ENCODE measurements at regions not wholly inside any gene's neighbourhood (a gene's known extent, or its start where the extent isn't known, plus 50 kb on each side); places are given as distances from the start of the nearest gene placed in this dataset.

DNA sequence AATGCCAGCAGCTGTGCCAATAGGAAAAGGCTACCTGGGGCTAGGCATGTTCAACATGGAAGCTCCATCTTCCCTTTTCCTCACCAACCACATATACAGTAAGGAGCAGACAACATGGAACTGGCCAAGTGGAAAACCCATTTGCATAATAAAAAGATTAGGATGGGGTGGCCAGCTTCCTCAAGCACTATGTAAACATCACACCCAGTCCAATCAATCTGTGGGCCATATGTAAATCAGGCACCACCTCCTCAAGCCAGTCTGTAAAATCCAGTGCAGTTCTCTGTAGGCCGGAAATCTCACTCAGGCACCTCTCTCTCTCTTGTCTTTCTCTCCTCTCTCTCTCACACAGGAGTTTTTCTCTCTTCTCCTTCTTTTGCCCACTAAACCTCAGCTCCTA, 360.2 kb upstream of the GRIA1 start:
- no peak overlapping the region for H3K27ac ChIP-seq
- no peaks in the 10 kb centered on the region for H3K9me3 ChIP-seq
- no peaks in the 10 kb centered on the region for H3K4me1 ChIP-seq
- DNase-seq (ENCODE audit: low spot score in 2 of 2): no peak
- intact Hi-C loops (cut with DNase I): no loop called here
- no peak for TF ChIP-seq CTCF (IDR thresholded peaks at IDR 0.05)
- no peaks in the 10 kb centered on the region for H3K36me3 ChIP-seq
- no peaks in the 10 kb centered on the region for H3K27me3 ChIP-seq
- no peak overlapping the region for H3K4me3 ChIP-seq

DNA sequence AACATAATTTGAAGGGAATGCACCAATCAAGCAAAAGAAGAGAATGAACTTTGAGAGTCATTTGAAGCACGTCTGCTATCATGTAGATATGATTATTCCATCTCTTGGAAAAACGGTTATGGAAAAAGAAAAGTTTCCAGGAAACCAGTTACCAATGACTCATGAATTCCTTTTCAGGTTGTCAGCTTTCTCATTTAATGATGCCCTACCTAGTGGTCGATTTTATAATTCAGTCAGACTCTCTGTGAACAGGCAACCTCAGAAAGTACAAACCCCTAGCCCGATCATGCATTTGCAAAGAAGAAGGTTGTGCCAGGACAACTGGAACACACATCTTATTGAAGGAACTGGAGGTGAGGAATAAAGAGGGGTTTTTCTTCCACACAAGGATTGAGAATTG, 355.1 kb upstream of the GRIA1 start:
- TF ChIP-seq CTCF (IDR thresholded peaks at IDR 0.05): no peak
- DNase-seq (ENCODE audit: low spot score in 2 of 2): no peak
- H3K4me3 ChIP-seq: no peak overlapping the region
- intact Hi-C loops (cut with DNase I): no loop called here
- no peak overlapping the region for H3K27ac ChIP-seq
- H3K9me3 ChIP-seq: no peaks in the 10 kb centered on the region
- no peaks in the 10 kb centered on the region for H3K36me3 ChIP-seq
- H3K4me1 ChIP-seq: peaks cover 0 to 6% of the 10 kb centered on the region in 2 donors
- no peaks in the 10 kb centered on the region for H3K27me3 ChIP-seq

DNA sequence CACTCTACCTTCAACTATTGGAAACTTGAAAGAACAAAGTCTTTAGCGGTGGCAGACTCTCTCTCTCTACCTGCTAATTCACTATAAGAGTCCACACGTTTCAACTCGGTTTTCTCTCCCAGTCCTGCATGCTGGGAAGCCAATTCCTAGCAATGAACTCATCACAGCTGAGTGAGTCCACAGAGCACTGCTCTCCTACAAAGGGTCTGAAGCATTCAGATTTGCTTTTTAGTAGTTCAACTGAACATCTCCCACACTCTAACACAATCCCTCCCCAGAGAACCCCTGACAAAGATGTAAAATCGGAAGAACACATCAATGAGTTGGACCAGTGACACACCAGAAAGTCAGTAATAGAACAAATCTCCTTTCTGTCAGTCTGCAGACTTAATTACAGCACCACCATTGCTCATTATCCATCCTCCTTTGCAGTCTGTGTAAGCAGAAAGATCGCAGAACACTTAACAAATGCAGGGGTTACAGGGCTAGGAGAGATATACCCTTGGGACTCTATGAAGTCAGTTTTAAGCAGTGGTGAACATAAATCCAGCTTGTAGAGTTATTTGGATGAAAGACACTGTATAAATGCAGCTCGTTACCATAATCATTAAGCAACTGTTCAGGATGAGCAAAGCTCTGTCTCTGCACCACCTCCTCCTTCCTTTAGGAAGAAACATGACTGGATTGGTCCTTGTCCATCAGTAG, 353.4 kb upstream of the GRIA1 start:
- Histone ChIP-seq H3K4me3 (no peak overlapping the region), H3K36me3 (no peaks in the 10 kb centered on the region), H3K27me3 (no peaks in the 10 kb centered on the region), H3K27ac (no peak overlapping the region), H3K9me3 (no peaks in the 10 kb centered on the region), H3K4me1 (peaks cover 0 to 6% of the 10 kb centered on the region in 2 donors)
- DNase-seq (ENCODE audit: low spot score in 2 of 2): no peak
- intact Hi-C loops (cut with DNase I): no loop called here
- TF ChIP-seq CTCF (IDR thresholded peaks at IDR 0.05): no peak

DNA sequence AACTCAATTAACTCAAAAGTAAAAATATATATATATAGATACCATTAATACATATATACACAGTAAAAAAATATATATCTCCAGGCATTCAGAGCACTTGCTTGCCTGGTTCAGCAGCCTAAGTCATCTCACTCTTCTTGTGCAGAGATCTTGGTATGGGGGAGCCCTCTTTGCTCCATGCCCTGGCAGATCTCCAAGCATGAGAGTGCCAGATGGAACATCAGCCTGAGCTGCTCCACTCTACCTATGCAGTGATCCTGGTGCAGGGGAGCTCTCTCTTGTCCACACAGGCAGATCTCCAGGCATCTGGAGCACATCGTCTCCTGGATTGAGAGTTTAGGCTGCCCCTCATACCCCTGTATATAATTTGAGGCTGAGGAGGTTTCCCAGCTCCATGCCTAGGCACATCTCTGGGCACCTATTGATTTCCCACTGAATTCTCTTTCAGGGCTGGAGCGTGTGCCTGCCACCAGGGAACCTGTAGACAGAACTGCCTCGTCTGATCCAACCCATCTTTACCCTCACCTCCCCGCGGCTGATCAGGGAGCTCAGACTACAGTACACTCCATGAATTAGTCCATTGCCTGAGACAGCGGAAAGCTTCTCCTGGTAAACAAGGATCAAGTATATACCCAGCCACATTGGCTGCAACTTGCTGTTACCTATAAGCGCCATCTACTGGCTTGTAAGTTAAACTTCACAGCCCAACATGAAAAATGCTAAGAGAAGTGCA, 342.4 kb upstream of the GRIA1 start:
- H3K4me3 ChIP-seq: no peak overlapping the region
- no peaks in the 10 kb centered on the region for H3K36me3 ChIP-seq
- no peaks in the 10 kb centered on the region for H3K4me1 ChIP-seq
- peaks cover 4 to 20% of the 10 kb centered on the region in 2 donors for H3K9me3 ChIP-seq
- intact Hi-C loops (cut with DNase I): loop anchor here (1.0 to 10.0 kb wide), 3 partner anchors 588 to 817 kb away; no protein-coding TSS in a partner anchor
- H3K27ac ChIP-seq: no peak overlapping the region
- H3K27me3 ChIP-seq: no peaks in the 10 kb centered on the region
- TF ChIP-seq CTCF (IDR thresholded peaks at IDR 0.05): peak in 2 of 3 experiments; percentile 55 to 64
- DNase-seq (ENCODE audit: low spot score in 2 of 2): no peak

GRCh38 chr5:153148624-153148976, 341.9 kb upstream of the GRIA1 start:
- intact Hi-C loops (cut with DNase I): loop anchor here (1.0 to 10.0 kb wide), 3 partner anchors 588 to 816 kb away; no protein-coding TSS in a partner anchor
- no peaks in the 10 kb centered on the region for H3K27me3 ChIP-seq
- no peak for DNase-seq (ENCODE audit: low spot score in 2 of 2)
- no peak for TF ChIP-seq CTCF (IDR thresholded peaks at IDR 0.05)
- H3K27ac ChIP-seq: no peak overlapping the region
- no peaks in the 10 kb centered on the region for H3K4me1 ChIP-seq
- no peaks in the 10 kb centered on the region for H3K36me3 ChIP-seq
- H3K4me3 ChIP-seq: no peak overlapping the region
- peaks cover 4 to 18% of the 10 kb centered on the region in 2 donors for H3K9me3 ChIP-seq
